DOHH2 (cell line): ENCODE measurements at regions not wholly inside any gene's neighbourhood (a gene's known extent, or its start where the extent isn't known, plus 50 kb on each side); places are given as distances from the start of the nearest gene placed in this dataset.
"Not testable (repeated sequence)": the region's sequence is repeated elsewhere in the genome, so short reads cannot be mapped to it uniquely, and the experiment has no call there.

ENCODE experiments used
- H3F3A ChIP-seq: fragments of 200-600 bp; sonication (generic), shearing (Covaris generic); 2 replicates; pipeline ENCODE4 v1.6.0; 2016; ENCODE audit warnings: antibody characterized with exemption, mild to moderate bottlenecking; ENCODE audit not compliant: control insufficient read depth, insufficient read depth
- H3K27ac ChIP-seq: fragments of 200-600 bp; sonication (generic); 2 replicates; pipeline ENCODE4 v1.5.1; 2014; ENCODE audit warnings: low read depth, mild to moderate bottlenecking, low read length, moderate library complexity
- H3K27me3 ChIP-seq: fragments of 200-600 bp; sonication (generic); 2 replicates; pipeline ENCODE4 v1.6.1; 2014; ENCODE audit warnings: mild to moderate bottlenecking, low read length, mixed read lengths; ENCODE audit not compliant: control insufficient read depth
- H3K36me3 ChIP-seq: fragments of 200-600 bp; sonication (generic); 2 replicates; pipeline ENCODE4 v1.6.1; 2014; ENCODE audit warnings: mild to moderate bottlenecking, low read length, moderate library complexity, mixed read lengths; ENCODE audit not compliant: control insufficient read depth
- H3K4me1 ChIP-seq: fragments of 200-600 bp; sonication (generic); 2 replicates; pipeline ENCODE4 v1.6.1; 2014; ENCODE audit warnings: mild to moderate bottlenecking, low read length, mixed read lengths; ENCODE audit not compliant: control insufficient read depth
- H3K4me2 ChIP-seq: fragments of 200-600 bp; sonication (generic); 2 replicates; pipeline ENCODE4 v1.6.0; 2014; ENCODE audit warnings: mild to moderate bottlenecking, low read length, moderate library complexity
- H3K4me3 ChIP-seq: fragments of 200-600 bp; sonication (generic); 2 replicates; pipeline ENCODE4 v1.5.1; 2014; ENCODE audit warnings: mild to moderate bottlenecking, low read length, mixed read lengths
- H3K79me2 ChIP-seq: fragments of 200-600 bp; sonication (generic); 2 replicates; pipeline ENCODE4 v1.6.1; 2014; ENCODE audit warnings: mild to moderate bottlenecking, low read length, mixed read lengths; ENCODE audit not compliant: control insufficient read depth
- H3K9me2 ChIP-seq: fragments of 200-600 bp; sonication (generic); replicated peaks from 2 replicates; pipeline ENCODE4 v1.6.1; 2014; ENCODE audit warnings: mild to moderate bottlenecking, low read length, mixed read lengths; ENCODE audit not compliant: control insufficient read depth
- H3K9me3 ChIP-seq: fragments of 200-600 bp; sonication (generic); 2 replicates; pipeline ENCODE4 v1.6.1; 2014; ENCODE audit warnings: antibody characterized with exemption, low read length, mixed read lengths; ENCODE audit not compliant: control insufficient read depth, insufficient read depth
- H4K20me1 ChIP-seq: fragments of 200-600 bp; sonication (generic); 2 replicates; pipeline ENCODE4 v1.6.0; 2014; ENCODE audit warnings: low read depth, mild to moderate bottlenecking, antibody characterized with exemption, low read length, moderate library complexity; ENCODE audit not compliant: control insufficient read depth, insufficient read depth
- EZH2phosphoT487 ChIP-seq: fragments of 200-600 bp; sonication (generic); IDR thresholded peaks from 2 replicates; pipeline ENCODE4 v1.6.1; 2017; ENCODE audit warnings: borderline replicate concordance, mild to moderate bottlenecking, antibody characterized with exemption, low read length, moderate library complexity, mixed read lengths
- TF ChIP-seq, protein P1 (sequence below): fragments of 200-600 bp; sonication (generic); IDR thresholded peaks from one replicate; pipeline ENCODE4 v1.5.1; 2014; ENCODE audit warnings: antibody characterized with exemption, mild to moderate bottlenecking, low read depth, low read length; ENCODE audit not compliant: poor library complexity, severe bottlenecking

- Histone ChIP-seq H3F3A (no peaks in the 10 kb centered on the region), H3K4me2 (no peak overlapping the region)
Observed at GRCh38 chr4:135485371-135485770, 1283.8 kb upstream of the PABPC4L start.

GRCh38 chr4:135476272-135476671, 1274.7 kb upstream of the PABPC4L start:
- H3K79me2 ChIP-seq = no peaks in the 10 kb centered on the region
- no peaks in the 10 kb centered on the region for H3F3A ChIP-seq
- TF ChIP-seq, protein P1, sequence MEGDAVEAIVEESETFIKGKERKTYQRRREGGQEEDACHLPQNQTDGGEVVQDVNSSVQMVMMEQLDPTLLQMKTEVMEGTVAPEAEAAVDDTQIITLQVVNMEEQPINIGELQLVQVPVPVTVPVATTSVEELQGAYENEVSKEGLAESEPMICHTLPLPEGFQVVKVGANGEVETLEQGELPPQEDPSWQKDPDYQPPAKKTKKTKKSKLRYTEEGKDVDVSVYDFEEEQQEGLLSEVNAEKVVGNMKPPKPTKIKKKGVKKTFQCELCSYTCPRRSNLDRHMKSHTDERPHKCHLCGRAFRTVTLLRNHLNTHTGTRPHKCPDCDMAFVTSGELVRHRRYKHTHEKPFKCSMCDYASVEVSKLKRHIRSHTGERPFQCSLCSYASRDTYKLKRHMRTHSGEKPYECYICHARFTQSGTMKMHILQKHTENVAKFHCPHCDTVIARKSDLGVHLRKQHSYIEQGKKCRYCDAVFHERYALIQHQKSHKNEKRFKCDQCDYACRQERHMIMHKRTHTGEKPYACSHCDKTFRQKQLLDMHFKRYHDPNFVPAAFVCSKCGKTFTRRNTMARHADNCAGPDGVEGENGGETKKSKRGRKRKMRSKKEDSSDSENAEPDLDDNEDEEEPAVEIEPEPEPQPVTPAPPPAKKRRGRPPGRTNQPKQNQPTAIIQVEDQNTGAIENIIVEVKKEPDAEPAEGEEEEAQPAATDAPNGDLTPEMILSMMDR = no peak
- TF ChIP-seq EZH2phosphoT487 = no peak
- no peaks in the 10 kb centered on the region for H3K36me3 ChIP-seq
- no peaks in the 10 kb centered on the region for H3K9me2 ChIP-seq
- no peak overlapping the region for H3K4me3 ChIP-seq
- H3K9me3 ChIP-seq = no peaks in the 10 kb centered on the region
- no peak overlapping the region for H3K4me2 ChIP-seq
- H3K4me1 ChIP-seq = no peaks in the 10 kb centered on the region
- no peaks in the 10 kb centered on the region for H3K27me3 ChIP-seq
- H3K27ac ChIP-seq = no peak overlapping the region
- H4K20me1 ChIP-seq = no peaks in the 10 kb centered on the region

More at GRCh38 chr4:135485371-135485770, 1283.8 kb upstream of the PABPC4L start:
- H3K79me2 ChIP-seq = no peaks in the 10 kb centered on the region
- no peaks in the 10 kb centered on the region for H3K4me1 ChIP-seq
- no peak overlapping the region for H3K4me3 ChIP-seq
- no peaks in the 10 kb centered on the region for H4K20me1 ChIP-seq
- TF ChIP-seq, protein P1 = no peak
- TF ChIP-seq EZH2phosphoT487 = no peak
- no peaks in the 10 kb centered on the region for H3K9me3 ChIP-seq
- no peaks in the 10 kb centered on the region for H3K27me3 ChIP-seq
- H3K36me3 ChIP-seq = no peaks in the 10 kb centered on the region
- no peaks in the 10 kb centered on the region for H3K9me2 ChIP-seq
- H3K27ac ChIP-seq = no peak overlapping the region

DNA sequence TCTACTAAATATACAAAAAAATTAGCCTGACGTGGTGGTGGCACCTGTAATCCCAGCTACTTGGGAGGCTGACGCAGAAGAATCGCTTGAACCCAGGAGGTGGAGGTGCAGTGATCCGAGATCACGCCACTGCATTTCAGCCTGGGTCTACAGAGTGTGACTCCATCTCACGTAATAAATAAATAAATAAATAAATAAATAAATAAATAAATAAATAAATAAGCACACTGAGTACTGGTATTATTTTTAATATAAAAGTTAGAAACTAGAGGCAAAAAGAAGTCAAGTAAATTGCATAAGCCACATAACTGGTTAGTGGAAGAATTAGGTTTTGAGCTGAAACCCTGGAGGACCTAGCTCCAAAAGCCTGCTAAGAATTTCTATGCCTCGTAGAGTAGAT, 1262.7 kb upstream of the PABPC4L start:
- H3K4me3 ChIP-seq = no peak overlapping the region
- no peaks in the 10 kb centered on the region for H3K27me3 ChIP-seq
- no peaks in the 10 kb centered on the region for H3K36me3 ChIP-seq
- no peaks in the 10 kb centered on the region for H3F3A ChIP-seq
- H4K20me1 ChIP-seq = no peaks in the 10 kb centered on the region
- no peak overlapping the region for H3K4me2 ChIP-seq
- TF ChIP-seq EZH2phosphoT487 = no peak
- TF ChIP-seq, protein P1 = no peak
- H3K79me2 ChIP-seq = no peaks in the 10 kb centered on the region
- H3K4me1 ChIP-seq = no peaks in the 10 kb centered on the region
- H3K9me2 ChIP-seq = no peaks in the 10 kb centered on the region
- H3K9me3 ChIP-seq = no peaks in the 10 kb centered on the region
- no peak overlapping the region for H3K27ac ChIP-seq

DNA sequence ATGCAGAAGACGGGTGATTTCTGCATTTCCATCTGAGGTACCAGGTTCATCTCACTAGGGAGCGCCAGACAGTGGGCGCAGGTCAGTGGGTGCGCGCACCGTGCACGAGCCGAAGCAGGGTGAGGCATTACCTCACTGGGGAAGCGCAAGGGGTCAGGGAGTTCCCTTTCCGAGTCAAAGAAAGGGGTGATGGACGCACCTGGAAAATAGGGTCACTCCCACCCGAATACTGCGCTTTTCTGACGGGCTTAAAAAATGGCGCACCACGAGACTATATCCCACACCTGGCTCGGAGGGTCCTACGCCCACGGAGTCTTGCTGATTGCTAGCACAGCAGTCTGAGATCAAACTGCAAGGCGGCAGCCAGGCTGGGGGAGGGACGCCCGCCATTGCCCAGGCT, 1246.0 kb upstream of the PABPC4L start:
- H3K27ac ChIP-seq, H3K4me3 ChIP-seq, H3F3A ChIP-seq, H4K20me1 ChIP-seq, H3K4me1 ChIP-seq, H3K27me3 ChIP-seq, H3K36me3 ChIP-seq, H3K9me3 ChIP-seq, H3K9me2 ChIP-seq, H3K79me2 ChIP-seq, H3K4me2 ChIP-seq: not testable (repeated sequence)
